Right atrium auricular region (tissue), 2 donors: ENCODE measurements at regions not wholly inside any gene's neighbourhood (a gene's known extent, or its start where the extent isn't known, plus 50 kb on each side); places are given as distances from the start of the nearest gene placed in this dataset.

Source experiments
- DNase-seq: peaks from one replicate; pipeline ENCODE4 v3.0.0-alpha.2; 2019; ENCODE audit warnings: low spot score
- H3K27ac ChIP-seq, 2 donors: fragments of 200-600 bp; sonication (generic); 1 replicate in 1 of 2; 2 replicates in 1 of 2; pipeline ENCODE4 v1.5.1; 2016 to 2019
- H3K27me3 ChIP-seq, 2 donors: fragments of 200-600 bp; sonication (generic); one replicate each; pipeline versions ENCODE4 v1.5.1 to v1.6.0; 2017 to 2019
- H3K36me3 ChIP-seq: fragments of 200-600 bp; sonication (generic); one replicate; pipeline ENCODE4 v1.5.1; 2016
- H3K4me1 ChIP-seq, 2 donors: fragments of 200-600 bp; sonication (generic); one replicate each; pipeline versions ENCODE4 v1.5.1 to v1.6.0; 2017 to 2019
- H3K4me3 ChIP-seq, 2 donors: fragments of 200-600 bp; sonication (generic); 1 replicate in 1 of 2; 2 replicates in 1 of 2; pipeline ENCODE4 v1.5.1; 2017 to 2019; ENCODE audit warnings: mild to moderate bottlenecking in 1 of 2, moderate library complexity in 1 of 2
- H3K9me3 ChIP-seq, 2 donors: fragments of 200-600 bp; sonication (generic); one replicate each; pipeline ENCODE4 v1.5.1; 2019
- TF ChIP-seq, protein P1 (sequence below), 2 donors: fragments of 200-600 bp; sonication (generic); IDR thresholded peaks; one replicate each; pipeline ENCODE4 v1.5.1; 2019; ENCODE audit warnings: antibody characterized with exemption in 2 of 2

DNA sequence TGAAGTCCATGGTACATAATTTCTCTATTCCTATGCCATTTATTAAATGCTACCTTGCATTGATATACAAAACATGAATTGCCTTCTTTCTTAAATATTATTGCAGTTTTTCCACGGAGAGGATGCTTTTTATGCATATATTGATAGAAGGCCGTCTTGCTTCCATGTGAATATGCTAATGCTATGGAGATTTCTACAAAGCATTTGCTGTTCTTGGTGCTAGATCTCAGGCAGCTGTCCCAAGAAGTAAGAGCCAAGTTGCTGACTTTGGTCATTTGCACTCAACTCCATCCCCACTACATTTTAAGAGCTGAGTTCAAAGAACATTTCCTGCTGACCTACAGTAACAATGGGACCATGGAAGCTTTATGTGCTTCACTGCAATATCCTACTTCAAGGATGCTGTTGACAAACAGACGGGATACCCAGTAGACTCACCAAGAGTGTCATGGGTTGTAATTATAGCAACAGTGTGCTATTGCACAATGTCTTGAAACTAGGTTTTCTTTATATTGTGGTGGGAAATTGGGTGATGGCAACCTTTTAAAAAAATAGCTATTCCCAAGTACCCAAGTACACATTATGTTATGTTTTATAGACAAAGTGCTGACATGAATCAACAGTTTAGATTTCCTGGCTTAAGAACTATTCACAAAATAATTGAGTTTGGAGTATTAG is 1172.4 kb upstream of the PIK3C3 start:
- Histone ChIP-seq H3K27ac (no peak overlapping the region), H3K27me3 (no peaks in the 10 kb centered on the region), H3K9me3 (no peaks in the 10 kb centered on the region), H3K4me3 (no peak overlapping the region), H3K36me3 (no peaks in the 10 kb centered on the region), H3K4me1 (no peaks in the 10 kb centered on the region)
- TF ChIP-seq, protein P1, sequence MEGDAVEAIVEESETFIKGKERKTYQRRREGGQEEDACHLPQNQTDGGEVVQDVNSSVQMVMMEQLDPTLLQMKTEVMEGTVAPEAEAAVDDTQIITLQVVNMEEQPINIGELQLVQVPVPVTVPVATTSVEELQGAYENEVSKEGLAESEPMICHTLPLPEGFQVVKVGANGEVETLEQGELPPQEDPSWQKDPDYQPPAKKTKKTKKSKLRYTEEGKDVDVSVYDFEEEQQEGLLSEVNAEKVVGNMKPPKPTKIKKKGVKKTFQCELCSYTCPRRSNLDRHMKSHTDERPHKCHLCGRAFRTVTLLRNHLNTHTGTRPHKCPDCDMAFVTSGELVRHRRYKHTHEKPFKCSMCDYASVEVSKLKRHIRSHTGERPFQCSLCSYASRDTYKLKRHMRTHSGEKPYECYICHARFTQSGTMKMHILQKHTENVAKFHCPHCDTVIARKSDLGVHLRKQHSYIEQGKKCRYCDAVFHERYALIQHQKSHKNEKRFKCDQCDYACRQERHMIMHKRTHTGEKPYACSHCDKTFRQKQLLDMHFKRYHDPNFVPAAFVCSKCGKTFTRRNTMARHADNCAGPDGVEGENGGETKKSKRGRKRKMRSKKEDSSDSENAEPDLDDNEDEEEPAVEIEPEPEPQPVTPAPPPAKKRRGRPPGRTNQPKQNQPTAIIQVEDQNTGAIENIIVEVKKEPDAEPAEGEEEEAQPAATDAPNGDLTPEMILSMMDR (IDR thresholded peaks at IDR 0.05), result no peak
- no peak for DNase-seq

GRCh38 chr18:40769786-40770185 is 1185.2 kb upstream of the PIK3C3 start:
- no peaks in the 10 kb centered on the region for H3K9me3 ChIP-seq
- no peaks in the 10 kb centered on the region for H3K27me3 ChIP-seq
- TF ChIP-seq, protein P1 (IDR thresholded peaks at IDR 0.05), result no peak
- no peak for DNase-seq
- no peak overlapping the region for H3K27ac ChIP-seq
- no peaks in the 10 kb centered on the region for H3K36me3 ChIP-seq
- H3K4me1 ChIP-seq, result no peaks in the 10 kb centered on the region
- no peak overlapping the region for H3K4me3 ChIP-seq

DNA sequence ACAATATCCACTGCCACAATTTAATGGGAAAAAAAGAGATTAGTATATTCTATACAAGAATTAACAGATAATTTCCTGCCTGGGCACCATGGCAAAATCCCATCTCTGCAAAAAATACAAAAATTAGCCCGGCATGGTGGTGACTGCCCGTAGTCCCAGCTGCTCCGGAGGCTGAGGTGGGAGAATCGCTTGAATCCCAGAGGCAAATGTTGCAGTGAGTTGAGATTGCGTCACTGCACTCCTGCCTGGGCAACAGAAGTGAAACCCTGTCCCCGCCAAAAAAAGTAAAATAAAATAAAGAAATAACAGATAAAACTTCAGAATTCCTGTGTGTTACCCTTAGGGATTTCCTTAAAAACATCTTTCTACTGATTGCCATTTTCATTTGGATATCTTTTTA is 1194.8 kb upstream of the PIK3C3 start:
- TF ChIP-seq, protein P1 (IDR thresholded peaks at IDR 0.05), result no peak
- Histone ChIP-seq H3K9me3 (no peaks in the 10 kb centered on the region), H3K4me1 (no peaks in the 10 kb centered on the region), H3K4me3 (no peak overlapping the region), H3K27me3 (no peaks in the 10 kb centered on the region), H3K27ac (no peak overlapping the region), H3K36me3 (no peaks in the 10 kb centered on the region)
- DNase-seq, result no peak

DNA sequence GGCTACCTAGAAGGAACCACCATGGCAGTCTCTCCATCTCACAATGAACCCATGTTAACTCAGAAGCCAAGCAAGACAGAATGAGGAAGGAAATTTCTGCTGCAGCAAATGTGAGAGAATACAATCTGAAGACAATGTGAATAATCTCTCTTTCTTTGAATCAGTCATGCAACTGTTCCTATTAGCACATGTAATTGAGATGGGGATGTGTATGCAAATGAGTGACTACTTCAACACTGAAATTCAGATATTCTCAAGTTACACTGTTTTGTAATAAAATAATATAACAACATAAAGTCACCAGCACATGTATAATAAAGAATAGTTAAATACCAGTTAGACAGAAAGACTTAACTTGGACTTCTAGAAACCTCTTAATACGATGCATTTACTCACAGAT is 1200.6 kb upstream of the PIK3C3 start:
- H3K36me3 ChIP-seq, result no peaks in the 10 kb centered on the region
- TF ChIP-seq, protein P1 (IDR thresholded peaks at IDR 0.05), result no peak

DNA sequence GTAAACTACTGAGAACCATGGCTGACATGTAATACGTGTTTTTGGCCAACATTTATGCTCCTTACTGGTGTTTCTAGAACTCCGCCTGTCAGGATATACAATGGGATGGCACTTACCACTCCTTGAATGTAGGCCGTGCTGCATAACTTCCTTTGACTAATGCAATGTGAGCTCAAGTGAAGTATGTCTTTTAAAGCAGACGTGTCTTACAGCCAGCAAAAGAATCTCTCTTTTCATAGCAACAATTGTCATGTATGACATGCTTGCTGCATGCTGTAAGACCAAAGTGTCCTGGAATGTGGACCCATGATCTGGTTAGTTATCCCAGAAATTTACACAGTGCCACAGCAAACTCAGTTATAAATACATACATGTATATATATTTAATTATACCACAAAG is 1202.7 kb upstream of the PIK3C3 start:
- no peak overlapping the region for H3K27ac ChIP-seq
- TF ChIP-seq, protein P1 (IDR thresholded peaks at IDR 0.05), result no peak

More for the DNA sequence above, 1200.6 kb upstream of the PIK3C3 start:
- Histone ChIP-seq H3K9me3 (no peaks in the 10 kb centered on the region), H3K27ac (no peak overlapping the region), H3K4me1 (no peaks in the 10 kb centered on the region), H3K27me3 (no peaks in the 10 kb centered on the region), H3K4me3 (no peak overlapping the region)
- DNase-seq, result no peak

DNA sequence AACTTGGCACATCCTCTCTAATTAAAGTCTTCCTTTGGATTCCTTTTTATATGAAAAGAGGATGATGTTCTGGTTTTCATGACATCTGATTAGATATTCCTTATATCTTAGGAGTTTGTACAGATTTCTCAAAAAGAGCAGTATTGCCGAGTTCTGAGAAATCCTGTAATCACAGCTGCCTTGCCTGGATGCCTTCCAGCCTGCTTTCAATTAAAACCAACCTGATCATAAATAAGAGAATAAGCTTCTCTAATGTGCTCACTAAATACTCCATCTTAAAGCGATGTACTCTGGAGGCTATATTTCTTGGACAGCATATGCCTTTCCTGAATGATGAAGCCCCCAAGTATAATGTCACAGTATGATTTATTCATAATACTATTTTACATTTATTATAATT is 1203.8 kb upstream of the PIK3C3 start:
- no peaks in the 10 kb centered on the region for H3K9me3 ChIP-seq
- no peaks in the 10 kb centered on the region for H3K36me3 ChIP-seq
- no peaks in the 10 kb centered on the region for H3K27me3 ChIP-seq
- no peak overlapping the region for H3K27ac ChIP-seq
- no peaks in the 10 kb centered on the region for H3K4me1 ChIP-seq
- no peak for DNase-seq
- TF ChIP-seq, protein P1 (IDR thresholded peaks at IDR 0.05), result no peak
- H3K4me3 ChIP-seq, result no peak overlapping the region

More for the DNA sequence above, 1202.7 kb upstream of the PIK3C3 start:
- no peak for DNase-seq
- Histone ChIP-seq H3K27me3 (no peaks in the 10 kb centered on the region), H3K9me3 (no peaks in the 10 kb centered on the region), H3K4me3 (no peak overlapping the region), H3K4me1 (no peaks in the 10 kb centered on the region), H3K36me3 (no peaks in the 10 kb centered on the region)
